Fibroblast of peridontal ligament (primary cell): ENCODE measurements at regions not wholly inside any gene's neighbourhood (a gene's known extent, or its start where the extent isn't known, plus 50 kb on each side); places are given as distances from the start of the nearest gene placed in this dataset.
"Not testable (repeated sequence)": the region's sequence is repeated elsewhere in the genome, so short reads cannot be mapped to it uniquely, and the experiment has no call there.

Experiments
- DNase-seq: peaks from one replicate; pipeline ENCODE4 v3.0.0-alpha.2; 2010; ENCODE audit errors: extremely low read depth

- no peak for DNase-seq
Observed at GRCh38 chr9:31744589-31744988, 639.9 kb upstream of the ACO1 start.

- no peak for DNase-seq
Observed at GRCh38 chr9:31745468-31745867, 639.0 kb upstream of the ACO1 start.

GRCh38 chr9:31745886-31746285 lies 638.6 kb upstream of the ACO1 start:
- no peak for DNase-seq

GRCh38 chr9:31753756-31754155 lies 630.7 kb upstream of the ACO1 start:
- no peak for DNase-seq

GRCh38 chr9:31759703-31760102 lies 624.7 kb upstream of the ACO1 start:
- no peak for DNase-seq

- DNase-seq = not testable (repeated sequence)
Observed at GRCh38 chr9:31774021-31774420, 610.4 kb upstream of the ACO1 start.

- no peak for DNase-seq
Observed at GRCh38 chr9:31774571-31774970, 609.9 kb upstream of the ACO1 start.

- DNase-seq = no peak
Observed at GRCh38 chr9:31776471-31776870, 608.0 kb upstream of the ACO1 start.

GRCh38 chr9:31783491-31783890 lies 601.0 kb upstream of the ACO1 start:
- DNase-seq = no peak

- no peak for DNase-seq
Observed at GRCh38 chr9:31790720-31791119, 593.7 kb upstream of the ACO1 start.

- no peak for DNase-seq
Observed at GRCh38 chr9:31799953-31800609, 584.4 kb upstream of the ACO1 start.

- DNase-seq = no peak
Observed at GRCh38 chr9:31807574-31808256, 576.7 kb upstream of the ACO1 start.

- no peak for DNase-seq
Observed at GRCh38 chr9:31808766-31809165, 575.7 kb upstream of the ACO1 start.

- DNase-seq = no peak
Observed at GRCh38 chr9:31820426-31820825, 564.0 kb upstream of the ACO1 start.

GRCh38 chr9:31821583-31821982 lies 562.9 kb upstream of the ACO1 start:
- DNase-seq = no peak

GRCh38 chr9:31823365-31823764 lies 561.1 kb upstream of the ACO1 start:
- no peak for DNase-seq

GRCh38 chr9:31824860-31825259 lies 559.6 kb upstream of the ACO1 start:
- no peak for DNase-seq

GRCh38 chr9:31837211-31837610 lies 547.2 kb upstream of the ACO1 start:
- DNase-seq = no peak

- DNase-seq = no peak
Observed at GRCh38 chr9:31839273-31839672, 545.2 kb upstream of the ACO1 start.

- DNase-seq = no peak
Observed at GRCh38 chr9:31840702-31841101, 543.7 kb upstream of the ACO1 start.

GRCh38 chr9:31847963-31848362 lies 536.5 kb upstream of the ACO1 start:
- no peak for DNase-seq

- DNase-seq = no peak
Observed at GRCh38 chr9:31848505-31849285, 535.7 kb upstream of the ACO1 start.

- DNase-seq = no peak
Observed at GRCh38 chr9:31854187-31854586, 530.3 kb upstream of the ACO1 start.
